ENCODE measurements at regions not wholly inside any gene's neighbourhood (a gene's known extent, or its start where the extent isn't known, plus 50 kb on each side); places are given as distances from the start of the nearest gene placed in this dataset.
A peak's percentile ranks its signal among the peaks of the same experiment; 100 is the strongest.

- H3K27ac Mint-ChIP-seq, result peak overlapping the region in 4 of 7 donors; percentile 4 to 73 (median 66)
- H3K9me3 Mint-ChIP-seq, result peaks cover 0 to 3% (median 0%) of the 10 kb centered on the region in 7 donors
- peak overlapping the region in 2 of 3 experiments; percentile 15 to 53 for H3K4me3 ChIP-seq (replicated peaks in 1 of 3; ENCODE audit: low read depth in 2 of 3, low read length in 3 of 3)
- peak overlapping the region; percentile 16 to 59 for H3K27ac ChIP-seq (ENCODE audit: low read depth in 1 of 2, low read length in 2 of 2)
- H4K20me1 ChIP-seq (ENCODE audit: insufficient read depth, low read length), result no peaks in the 10 kb centered on the region
- H2AFZ ChIP-seq (ENCODE audit: insufficient read depth, low read depth, low read length, poor library complexity, severe bottlenecking), result peak overlapping the region; percentile 48
- 16% methylated on average over 6 of the region's 9 CpGs for WGBS (ENCODE audit: insufficient coverage)
- DNase-seq, result peak; percentile 26 to 64 (median 45)
- H3K9me3 ChIP-seq (replicated peaks in 1 of 2; ENCODE audit: control insufficient read depth in 1 of 2, insufficient read depth in 1 of 2, low read length in 2 of 2), result no peaks in the 10 kb centered on the region
- H3K36me3 Mint-ChIP-seq, result no peaks in the 10 kb centered on the region
- H3K79me2 ChIP-seq (ENCODE audit: insufficient read depth, low read length), result no peaks in the 10 kb centered on the region
- H3K27me3 ChIP-seq (ENCODE audit: control insufficient read depth in 2 of 2, insufficient read depth in 2 of 2, low read length in 2 of 2), result peaks cover 2% of the 10 kb centered on the region in 2 donors
- H3K9ac ChIP-seq (ENCODE audit: insufficient read depth, low read length, poor library complexity, severe bottlenecking), result no peak overlapping the region
- H3K27me3 Mint-ChIP-seq (ENCODE audit: low read depth in 3 of 3), result peaks cover 2 to 11% (median 6%) of the 10 kb centered on the region in 3 donors
- H3K4me2 ChIP-seq (replicated peaks; ENCODE audit: extremely low read depth, low read length, poor library complexity, severe bottlenecking), result peak overlapping the region; percentile 61
- peak overlapping the region; percentile 25 to 76 for H3K4me3 Mint-ChIP-seq
- intact Hi-C loops (cut with micrococcal nuclease), result no loop called here
- peaks cover 43% of the 10 kb centered on the region for H3K4me1 Mint-ChIP-seq
- H3K36me3 ChIP-seq (replicated peaks in 1 of 2; ENCODE audit: control insufficient read depth in 1 of 2, insufficient read depth in 2 of 2, low read length in 2 of 2), result no peaks in the 10 kb centered on the region
- TF ChIP-seq, protein P1, sequence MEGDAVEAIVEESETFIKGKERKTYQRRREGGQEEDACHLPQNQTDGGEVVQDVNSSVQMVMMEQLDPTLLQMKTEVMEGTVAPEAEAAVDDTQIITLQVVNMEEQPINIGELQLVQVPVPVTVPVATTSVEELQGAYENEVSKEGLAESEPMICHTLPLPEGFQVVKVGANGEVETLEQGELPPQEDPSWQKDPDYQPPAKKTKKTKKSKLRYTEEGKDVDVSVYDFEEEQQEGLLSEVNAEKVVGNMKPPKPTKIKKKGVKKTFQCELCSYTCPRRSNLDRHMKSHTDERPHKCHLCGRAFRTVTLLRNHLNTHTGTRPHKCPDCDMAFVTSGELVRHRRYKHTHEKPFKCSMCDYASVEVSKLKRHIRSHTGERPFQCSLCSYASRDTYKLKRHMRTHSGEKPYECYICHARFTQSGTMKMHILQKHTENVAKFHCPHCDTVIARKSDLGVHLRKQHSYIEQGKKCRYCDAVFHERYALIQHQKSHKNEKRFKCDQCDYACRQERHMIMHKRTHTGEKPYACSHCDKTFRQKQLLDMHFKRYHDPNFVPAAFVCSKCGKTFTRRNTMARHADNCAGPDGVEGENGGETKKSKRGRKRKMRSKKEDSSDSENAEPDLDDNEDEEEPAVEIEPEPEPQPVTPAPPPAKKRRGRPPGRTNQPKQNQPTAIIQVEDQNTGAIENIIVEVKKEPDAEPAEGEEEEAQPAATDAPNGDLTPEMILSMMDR (IDR thresholded peaks at IDR 0.05), result no peak
- H3K4me1 ChIP-seq (ENCODE audit: control insufficient read depth in 1 of 2, insufficient read depth in 2 of 2, low read length in 2 of 2), result peaks cover 46 to 50% of the 10 kb centered on the region in 2 donors
These were observed 159.2 kb upstream of the SLC24A5 start for GRCh38 chr15:47961401-47962090.

- Histone ChIP-seq H3K4me3 (replicated peaks in 1 of 3; ENCODE audit: low read depth in 2 of 3, low read length in 3 of 3) (no peak overlapping the region), H3K4me2 (replicated peaks; ENCODE audit: extremely low read depth, low read length, poor library complexity, severe bottlenecking) (no peak overlapping the region), H3K9me3 (replicated peaks in 1 of 2; ENCODE audit: control insufficient read depth in 1 of 2, insufficient read depth in 1 of 2, low read length in 2 of 2) (no peaks in the 10 kb centered on the region), H3K9ac (ENCODE audit: insufficient read depth, low read length, poor library complexity, severe bottlenecking) (no peak overlapping the region), H2AFZ (ENCODE audit: insufficient read depth, low read depth, low read length, poor library complexity, severe bottlenecking) (no peak overlapping the region), H4K20me1 (ENCODE audit: insufficient read depth, low read length) (no peaks in the 10 kb centered on the region), H3K79me2 (ENCODE audit: insufficient read depth, low read length) (no peaks in the 10 kb centered on the region), H3K27me3 (ENCODE audit: control insufficient read depth in 2 of 2, insufficient read depth in 2 of 2, low read length in 2 of 2) (peaks cover 2% of the 10 kb centered on the region in 2 donors), H3K27ac (ENCODE audit: low read depth in 1 of 2, low read length in 2 of 2) (no peak overlapping the region), H3K36me3 (replicated peaks in 1 of 2; ENCODE audit: control insufficient read depth in 1 of 2, insufficient read depth in 2 of 2, low read length in 2 of 2) (no peaks in the 10 kb centered on the region), H3K4me1 (ENCODE audit: control insufficient read depth in 1 of 2, insufficient read depth in 2 of 2, low read length in 2 of 2) (peaks cover 46 to 50% of the 10 kb centered on the region in 2 donors)
- 72% methylated on average over 3 of the region's 4 CpGs for WGBS (ENCODE audit: insufficient coverage)
- Mint-ChIP-seq H3K27me3 (ENCODE audit: low read depth in 3 of 3) (peaks cover 0 to 18% (median 6%) of the 10 kb centered on the region in 3 donors), H3K4me1 (peaks cover 43% of the 10 kb centered on the region), H3K9me3 (peaks cover 0 to 3% (median 1%) of the 10 kb centered on the region in 7 donors), H3K4me3 (peak overlapping the region in 1 of 2 donors; percentile 43), H3K27ac (peak overlapping the region in 1 of 7 donors; percentile 53), H3K36me3 (no peaks in the 10 kb centered on the region)
- intact Hi-C loops (cut with micrococcal nuclease), result no loop called here
- DNase-seq, result no peak
- TF ChIP-seq, protein P1 (IDR thresholded peaks at IDR 0.05), result no peak
These were observed 157.5 kb upstream of the SLC24A5 start for GRCh38 chr15:47963265-47963664.

Data from CD14-positive monocyte (primary cell).